GM21381 (cell line): ENCODE measurements at regions not wholly inside any gene's neighbourhood (a gene's known extent, or its start where the extent isn't known, plus 50 kb on each side); places are given as distances from the start of the nearest gene placed in this dataset.
"Not testable (repeated sequence)": the region's sequence is repeated elsewhere in the genome, so short reads cannot be mapped to it uniquely, and the experiment has no call there.

Experiments
- ATAC-seq: cut with Tn5 transposase; IDR thresholded peaks from one replicate; pipeline ENCODE4 v1.9.1; 2021; ENCODE audit warnings: mild to moderate bottlenecking, moderate library complexity; ENCODE audit not compliant: unreplicated experiment

DNA sequence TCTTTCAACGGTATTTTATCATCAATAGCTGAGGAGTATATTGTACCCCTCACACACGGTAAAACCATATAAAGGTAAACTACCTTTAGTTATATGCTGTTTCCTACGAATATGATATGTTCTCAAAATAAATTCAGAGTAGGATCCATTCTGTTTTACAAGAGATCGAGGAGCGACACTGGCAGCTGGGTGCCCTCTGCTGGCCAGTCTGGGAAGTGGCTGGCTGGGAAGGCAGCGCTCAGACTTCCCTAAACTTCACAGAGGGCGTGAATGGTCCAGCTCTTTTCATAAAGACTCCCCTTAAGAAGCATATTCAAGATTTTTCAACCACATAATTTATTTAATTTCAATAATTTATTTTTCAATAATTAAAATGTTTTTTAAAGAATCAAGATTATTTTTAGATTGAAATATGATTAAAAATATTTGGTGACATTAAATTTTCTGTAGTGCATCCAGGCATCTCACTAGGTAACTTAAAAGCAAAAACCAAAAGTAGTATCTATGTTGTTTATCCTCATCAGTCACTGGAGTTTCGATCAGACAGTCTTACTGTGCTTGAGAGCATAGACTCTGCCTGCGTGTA, 187.5 kb upstream of the PDE10A start:
- peak; percentile 87 for ATAC-seq

DNA sequence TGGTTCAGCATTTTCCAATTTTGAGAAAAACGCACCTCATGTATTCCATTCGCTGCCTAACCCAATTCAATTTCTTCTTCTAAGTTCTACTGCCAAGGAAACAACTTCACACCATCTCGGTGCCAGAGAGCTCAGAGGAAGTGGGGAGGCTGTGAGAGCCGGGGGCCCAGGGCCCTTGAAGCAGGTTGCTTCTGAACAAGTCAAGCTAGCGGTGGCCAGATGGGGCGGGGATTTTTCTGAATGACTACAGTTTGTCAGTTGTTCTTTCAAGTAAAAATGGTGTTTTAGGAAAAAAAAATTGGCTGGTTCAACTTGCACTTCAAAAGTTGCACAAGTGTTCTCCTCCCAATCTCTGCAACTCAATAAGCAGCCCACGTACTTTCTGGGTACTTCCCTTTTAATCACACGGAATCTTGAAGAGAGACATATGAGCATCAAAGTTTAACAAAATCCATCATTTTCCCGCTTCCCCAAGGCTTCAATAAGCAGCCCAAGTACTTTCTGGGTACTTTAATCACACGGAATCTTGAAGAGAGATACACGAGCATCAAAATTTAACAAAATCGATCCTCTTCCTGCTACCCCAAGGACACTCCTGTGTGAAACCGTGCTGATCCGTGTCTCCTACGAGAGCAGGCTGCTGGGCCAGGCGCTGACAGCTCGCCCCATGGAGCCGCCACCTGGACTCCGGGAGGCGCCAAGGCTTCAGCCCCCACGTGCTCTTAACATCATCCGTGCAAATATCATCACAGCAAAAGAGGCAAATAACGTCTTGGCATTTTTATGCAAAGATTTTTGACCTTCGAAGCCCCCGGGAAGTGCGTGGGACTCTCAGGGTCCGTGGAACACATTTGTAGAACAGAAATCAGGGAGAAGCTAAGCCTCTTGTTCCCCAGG, 186.7 kb upstream of the PDE10A start:
- ATAC-seq, result no peak

DNA sequence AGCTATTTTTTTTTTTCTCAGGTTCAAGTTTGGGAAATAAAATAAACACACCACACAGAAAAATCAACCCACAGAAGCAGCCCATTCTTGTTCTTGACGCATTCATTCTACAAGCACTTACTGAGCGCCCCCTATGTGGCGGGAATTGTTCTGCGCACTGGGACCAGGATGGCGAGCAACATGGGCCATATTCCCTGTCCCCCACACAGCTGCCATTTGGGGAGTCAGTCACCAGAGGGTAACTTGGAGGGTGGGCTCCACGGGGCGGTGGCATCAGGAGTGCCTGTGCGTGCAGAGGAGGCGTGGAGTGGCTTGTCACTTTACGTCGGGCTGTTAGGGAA, 185.0 kb upstream of the PDE10A start:
- ATAC-seq, result no peak

DNA sequence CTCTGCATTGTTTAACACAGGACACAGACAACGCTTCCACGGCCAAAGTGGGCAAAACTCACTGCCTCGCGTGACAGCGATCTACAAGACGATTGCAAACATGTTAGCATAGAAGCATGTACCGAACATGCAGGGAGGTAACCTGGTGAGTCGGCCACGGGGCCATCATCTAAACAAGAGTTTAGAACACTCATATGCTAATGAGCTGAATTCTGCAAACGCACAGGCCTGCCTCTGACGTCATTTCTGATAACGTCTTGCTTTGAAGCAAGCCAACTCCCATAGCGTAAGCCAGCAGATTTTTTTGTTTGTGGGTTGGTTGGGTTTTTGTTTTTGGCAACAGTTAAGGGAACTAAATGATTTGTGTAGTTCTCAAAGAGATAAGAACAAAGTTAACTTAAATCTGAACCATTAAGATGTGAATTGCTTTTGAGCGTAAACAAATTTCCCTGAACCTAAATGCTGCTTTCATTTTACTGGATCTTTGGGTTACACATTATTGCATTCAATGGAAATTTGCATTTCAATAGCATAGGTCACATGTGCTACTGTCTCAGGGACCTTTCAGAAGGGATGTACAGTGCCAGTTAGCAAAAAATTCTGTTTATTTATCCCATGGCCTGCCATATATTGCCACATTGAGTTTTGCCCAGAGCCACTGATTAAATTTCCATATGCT, 184.5 kb upstream of the PDE10A start:
- no peak for ATAC-seq

DNA sequence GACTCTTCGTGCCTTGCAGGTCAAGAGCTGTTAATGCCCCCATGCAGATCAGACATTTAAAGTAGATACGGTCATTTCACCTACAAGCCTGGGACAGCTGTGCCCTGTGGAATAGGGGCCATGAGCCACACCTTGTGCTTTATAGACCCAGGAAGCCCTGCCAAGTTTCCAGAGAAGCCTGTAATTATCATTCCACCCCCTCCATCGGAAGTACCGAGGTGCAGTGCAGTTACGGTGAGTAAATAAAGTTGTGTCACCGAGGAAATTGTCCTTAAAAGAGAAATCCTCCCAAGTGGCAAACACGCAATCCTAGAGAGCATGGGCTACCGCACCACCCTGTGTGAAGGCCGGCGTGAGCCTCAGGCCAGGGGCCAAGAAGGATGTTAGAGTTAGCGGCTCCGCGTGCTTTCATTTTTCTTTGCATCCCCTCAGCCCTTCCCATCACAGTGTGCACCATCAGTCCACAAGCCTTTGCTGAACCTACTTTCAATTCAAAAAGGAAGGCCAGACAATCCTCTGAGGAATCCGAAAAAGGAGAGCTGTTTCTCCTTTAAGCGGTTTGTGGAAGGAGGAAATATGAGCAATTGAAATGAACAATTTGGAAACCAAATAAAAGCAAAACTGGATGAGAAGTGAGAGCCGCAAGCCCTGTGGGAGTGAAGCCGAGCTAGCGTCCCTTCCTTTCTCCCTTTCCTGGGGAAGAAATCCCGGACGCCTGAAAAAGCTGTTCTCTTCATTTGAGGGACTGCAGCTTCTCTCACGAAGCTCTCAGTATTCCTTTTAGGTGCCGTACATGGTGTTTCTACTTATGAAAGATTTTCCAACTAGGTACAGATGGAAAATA, 183.3 kb upstream of the PDE10A start:
- no peak for ATAC-seq

DNA sequence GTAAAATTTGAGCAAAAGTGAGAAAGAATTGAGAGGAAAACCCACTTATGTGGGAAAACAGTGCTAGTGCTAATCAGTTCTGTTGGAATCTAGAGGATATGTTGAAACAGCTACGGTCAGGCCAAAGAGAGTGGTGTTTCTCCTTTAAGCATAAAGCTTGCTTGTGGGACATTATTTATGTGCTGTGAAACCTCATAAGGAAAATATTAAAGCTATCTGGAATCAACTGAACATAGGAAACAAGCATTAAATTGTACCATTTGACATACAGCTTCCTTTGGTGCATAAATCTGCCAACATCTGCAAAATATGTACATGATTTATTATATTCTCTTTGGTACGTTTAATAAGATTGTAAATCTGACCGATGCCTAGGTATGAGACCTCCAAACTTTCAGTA, 182.5 kb upstream of the PDE10A start:
- no peak for ATAC-seq

DNA sequence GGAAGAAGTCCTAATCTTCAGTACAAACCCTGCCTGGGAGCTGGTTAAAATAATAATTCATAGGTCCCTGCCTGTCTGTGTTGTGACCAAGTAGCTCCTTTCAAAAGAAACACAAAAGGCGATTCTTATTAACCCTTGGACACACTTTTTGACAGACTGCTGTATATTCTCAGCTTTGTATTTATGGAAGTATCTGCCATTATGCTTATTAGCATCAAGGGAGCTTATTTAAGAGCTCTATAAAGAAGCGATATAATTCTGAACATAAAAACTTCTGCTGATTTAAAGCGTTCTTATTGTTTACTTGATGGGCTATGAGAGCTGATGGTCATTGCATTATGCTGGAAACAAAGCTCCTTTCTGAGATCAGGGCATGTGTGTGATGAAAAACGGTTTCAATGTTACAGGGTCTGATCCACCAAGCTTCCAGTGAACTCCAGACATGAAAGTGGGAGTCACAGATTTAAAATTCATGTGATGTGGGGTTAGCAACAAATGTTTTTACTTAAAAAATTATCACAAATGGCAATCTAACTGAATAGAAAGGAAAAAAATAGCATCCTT, 181.8 kb upstream of the PDE10A start:
- no peak for ATAC-seq

DNA sequence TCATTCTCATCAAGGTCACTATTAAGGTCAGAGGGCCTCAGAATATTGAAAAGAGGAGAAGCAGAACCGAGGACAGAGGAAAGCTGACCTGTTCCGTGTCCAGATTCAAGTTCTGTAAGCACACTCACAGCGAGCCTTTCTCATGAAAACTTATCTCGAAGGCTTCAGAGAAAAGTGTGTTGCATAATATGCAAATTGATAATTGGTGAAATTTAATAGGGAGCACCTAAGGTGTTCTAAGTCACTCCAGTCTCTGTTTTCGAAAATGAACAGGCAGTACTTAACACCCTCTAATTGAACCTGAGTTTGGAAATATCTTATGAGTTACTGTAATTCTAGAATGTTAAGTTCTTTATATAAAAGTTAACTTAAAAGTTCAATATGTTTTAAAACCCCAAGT, 181.2 kb upstream of the PDE10A start:
- ATAC-seq, result no peak

DNA sequence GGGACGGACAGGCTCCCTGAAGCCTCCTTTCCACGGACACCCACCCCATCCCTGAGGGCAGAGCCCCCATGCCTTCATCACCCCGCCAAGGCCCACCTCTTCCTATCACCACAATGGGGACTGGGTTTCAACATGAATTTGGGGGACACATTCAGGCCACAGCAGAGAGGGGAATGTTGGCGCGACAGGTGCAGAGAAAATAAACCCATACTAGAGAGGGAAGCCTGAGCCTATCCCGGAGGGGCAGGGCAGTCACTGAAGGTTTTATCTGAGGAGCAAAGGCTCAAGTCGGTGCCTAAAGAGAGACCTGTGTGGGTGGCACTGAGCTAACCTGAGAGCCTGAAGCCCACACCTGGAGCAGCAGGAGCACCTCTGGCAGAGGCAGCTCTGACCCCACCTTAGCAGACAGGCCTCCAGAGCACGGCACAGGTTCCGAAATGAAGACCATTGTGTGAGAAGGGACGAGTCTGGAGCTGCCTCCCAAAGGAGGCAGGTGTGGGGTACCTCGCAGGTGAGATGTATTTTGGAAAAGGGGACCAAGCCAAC, 180.6 kb upstream of the PDE10A start:
- no peak for ATAC-seq

DNA sequence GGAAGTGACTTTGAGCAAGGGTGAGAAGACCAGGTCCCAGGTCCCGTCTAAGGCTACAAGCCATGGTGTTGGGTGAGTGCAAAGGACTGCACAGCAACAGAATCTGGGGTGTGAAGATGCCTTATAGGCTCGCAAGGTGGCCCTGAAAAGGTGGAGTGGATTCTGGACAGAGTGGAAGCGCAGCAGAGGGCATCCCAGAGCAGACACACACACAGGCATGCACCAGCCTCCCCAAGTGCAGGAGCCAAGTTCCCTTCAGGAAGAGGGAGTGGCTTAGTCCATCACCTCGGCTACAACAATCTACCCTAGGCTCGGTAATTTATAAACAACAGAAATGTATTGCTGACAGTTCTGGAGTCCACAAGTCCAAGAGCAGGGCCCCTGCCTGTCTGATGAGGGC, 180.1 kb upstream of the PDE10A start:
- ATAC-seq, result no peak

DNA sequence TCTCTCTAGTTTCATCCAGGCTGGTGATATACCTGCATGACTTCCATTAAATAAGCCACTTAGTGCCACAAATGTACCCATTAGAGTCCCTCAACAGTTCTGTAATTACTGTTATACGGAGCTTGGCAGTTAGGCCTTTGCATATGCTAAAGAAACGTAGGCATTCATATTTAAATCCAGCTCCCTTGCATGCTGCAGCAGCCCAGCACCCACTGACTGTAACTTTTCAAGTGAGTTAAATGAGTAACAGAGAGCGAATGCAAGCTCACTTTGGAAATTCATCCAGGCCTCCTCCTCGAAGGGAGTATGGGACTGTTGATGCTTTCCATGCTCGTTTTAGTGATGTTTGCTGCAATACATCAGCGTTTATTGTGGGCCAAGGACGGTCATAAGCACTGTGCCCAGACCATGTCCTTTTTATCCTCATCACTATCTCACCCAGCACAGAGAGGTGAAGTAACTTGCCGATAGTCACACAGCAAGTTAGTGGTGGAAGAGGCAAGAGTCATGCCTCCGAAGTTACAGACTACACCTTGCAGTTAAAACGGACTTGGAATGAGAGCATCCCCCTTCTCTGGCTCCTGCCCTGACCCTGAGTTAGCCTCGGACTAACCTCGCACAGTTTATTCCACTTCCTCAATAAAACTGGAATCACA, 179.4 kb upstream of the PDE10A start:
- no peak for ATAC-seq

DNA sequence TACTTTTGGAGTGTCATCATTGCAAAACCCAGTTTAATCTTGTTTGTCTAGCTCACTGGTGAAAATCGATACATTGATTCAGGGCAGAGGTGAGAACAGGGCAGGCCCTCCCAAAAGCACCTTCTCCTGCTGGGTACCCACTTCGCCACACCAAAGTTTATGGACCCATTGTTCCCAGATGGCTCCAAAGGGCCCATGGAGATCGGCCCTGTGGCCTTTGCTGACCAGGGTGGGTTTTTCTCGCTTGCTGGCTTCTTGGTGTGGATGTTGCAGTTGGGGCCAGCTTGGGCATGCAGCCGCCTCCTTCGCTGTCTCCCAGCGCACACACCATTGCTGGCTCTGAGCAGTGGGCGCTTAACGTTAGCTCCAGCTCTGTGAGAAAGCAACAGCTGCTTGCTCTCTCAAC, 178.1 kb upstream of the PDE10A start:
- no peak for ATAC-seq

DNA sequence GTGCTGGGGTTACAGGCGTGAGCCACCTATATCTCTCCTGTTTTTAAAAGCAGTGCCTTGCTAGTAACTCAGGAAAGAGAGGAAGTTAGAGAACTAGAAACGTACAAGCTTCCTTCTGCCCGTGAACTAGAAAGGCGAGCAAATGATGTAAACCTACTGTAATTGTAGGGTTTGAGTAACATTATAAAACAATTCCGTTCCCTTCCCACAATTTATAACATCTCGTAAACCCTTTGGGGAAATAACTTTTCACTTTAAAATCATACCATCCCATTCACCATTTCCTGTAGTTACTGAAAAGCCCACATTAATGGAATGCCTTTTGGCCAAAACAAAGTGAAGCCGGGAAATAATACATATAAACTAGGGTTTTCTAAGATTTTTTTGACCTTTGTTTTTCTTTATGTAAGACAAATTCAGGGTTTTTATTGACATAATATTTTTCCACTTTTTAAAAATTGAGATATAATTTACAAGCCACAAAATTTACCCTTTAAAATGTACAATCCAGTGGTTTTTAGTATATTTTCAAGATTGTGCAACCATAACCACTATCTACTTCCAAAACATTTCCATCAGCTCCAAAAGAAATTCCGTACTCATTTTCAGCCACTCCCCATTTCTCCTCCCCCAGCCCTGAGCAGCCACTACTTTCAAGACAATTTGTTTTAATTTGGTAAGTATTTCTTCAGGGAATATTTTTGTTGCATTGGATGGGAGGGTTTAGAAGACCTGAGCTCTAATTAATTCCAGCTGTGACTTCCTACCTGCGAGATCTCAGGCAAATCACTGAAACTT, 175.1 kb upstream of the PDE10A start:
- ATAC-seq, result no peak

DNA sequence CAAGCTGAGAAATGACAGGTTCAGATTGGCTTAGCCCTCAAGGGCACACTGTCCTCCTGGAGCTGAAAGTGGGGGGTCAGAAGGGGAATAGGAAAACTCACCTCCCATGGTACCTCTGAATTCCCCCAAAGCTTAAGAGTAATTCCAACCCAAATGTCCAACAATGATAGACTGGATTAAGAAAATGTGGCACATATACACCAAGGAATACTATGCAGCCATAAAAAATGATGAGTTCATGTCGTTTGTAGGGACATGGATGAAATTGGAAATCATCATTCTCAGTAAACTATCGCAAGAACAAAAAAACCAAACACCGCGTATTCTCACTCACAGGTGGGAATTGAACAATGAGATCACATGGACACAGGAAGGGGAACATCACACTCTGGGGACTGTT, 173.6 kb upstream of the PDE10A start:
- ATAC-seq, result not testable (repeated sequence)

DNA sequence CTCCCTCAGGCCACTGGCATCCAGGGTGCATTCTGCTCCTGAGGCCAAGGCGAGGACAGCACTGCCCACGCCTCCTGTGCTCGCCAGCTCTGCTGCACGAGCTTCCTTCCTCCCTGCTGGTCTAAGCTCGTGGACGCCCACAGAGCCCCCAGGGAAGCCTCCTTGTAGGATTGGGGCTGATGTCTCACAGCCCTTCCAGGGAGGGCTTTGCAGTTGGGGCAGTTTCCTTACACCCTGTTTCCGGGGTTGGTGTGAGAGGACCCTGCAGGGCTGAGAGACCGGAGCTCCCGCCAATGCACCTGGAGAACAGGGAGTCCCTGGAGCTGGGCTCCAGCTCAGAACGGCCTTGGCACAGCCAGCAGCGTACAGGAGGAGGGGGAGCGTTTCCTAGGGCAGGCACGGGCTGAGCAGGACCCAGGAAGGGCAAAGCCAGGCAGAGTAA, 172.4 kb upstream of the PDE10A start:
- no peak for ATAC-seq

DNA sequence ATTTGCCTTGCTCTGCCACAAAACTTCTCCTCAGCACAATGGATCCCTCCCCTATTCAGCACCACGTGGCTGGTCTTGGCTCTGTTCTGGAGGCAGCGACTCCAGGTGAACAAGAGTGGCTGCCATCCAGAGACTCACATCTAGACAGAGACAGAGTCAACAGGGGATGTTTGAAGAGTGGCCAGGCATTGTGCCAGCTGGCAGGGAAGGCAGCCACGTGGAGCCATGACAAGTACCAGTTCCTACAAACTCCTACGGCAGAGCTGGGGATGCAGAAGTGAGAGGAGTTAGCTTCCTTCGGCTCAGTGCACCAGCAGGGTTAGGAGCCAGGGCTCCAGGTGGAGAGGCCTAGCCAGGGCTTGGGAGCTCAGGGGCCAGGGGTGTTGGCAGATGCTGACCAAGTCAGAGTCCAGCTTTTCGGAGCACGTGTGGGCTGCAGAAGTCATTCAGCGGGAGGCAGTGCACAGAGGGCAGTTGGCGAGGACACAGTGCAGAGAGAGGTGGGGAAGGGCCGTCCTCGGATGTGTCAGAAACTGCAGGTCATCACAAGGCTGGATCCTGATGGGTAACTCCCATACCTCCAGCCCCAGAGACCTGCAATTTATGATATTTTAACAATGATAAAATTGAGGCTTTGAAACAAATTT, 171.7 kb upstream of the PDE10A start:
- no peak for ATAC-seq

DNA sequence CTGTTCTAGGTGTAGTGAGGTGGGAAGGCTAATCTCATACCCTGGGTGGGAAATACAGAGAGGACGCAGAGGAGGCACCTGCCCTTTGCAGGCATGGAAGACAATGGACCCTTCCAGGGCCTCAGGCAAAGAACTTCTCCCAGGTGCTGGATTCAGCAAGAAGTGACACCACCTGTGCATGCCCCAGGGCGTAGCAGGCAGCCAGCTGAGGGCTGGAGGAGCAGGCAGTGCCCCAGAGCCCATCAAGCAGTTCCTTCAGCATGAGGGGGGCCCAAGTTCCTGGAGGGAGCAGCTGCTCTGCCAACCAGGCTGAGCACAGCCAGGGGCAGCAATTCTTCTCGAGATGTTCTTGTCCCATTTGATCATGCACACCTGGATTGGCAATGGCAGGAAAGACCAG, 170.3 kb upstream of the PDE10A start:
- no peak for ATAC-seq

DNA sequence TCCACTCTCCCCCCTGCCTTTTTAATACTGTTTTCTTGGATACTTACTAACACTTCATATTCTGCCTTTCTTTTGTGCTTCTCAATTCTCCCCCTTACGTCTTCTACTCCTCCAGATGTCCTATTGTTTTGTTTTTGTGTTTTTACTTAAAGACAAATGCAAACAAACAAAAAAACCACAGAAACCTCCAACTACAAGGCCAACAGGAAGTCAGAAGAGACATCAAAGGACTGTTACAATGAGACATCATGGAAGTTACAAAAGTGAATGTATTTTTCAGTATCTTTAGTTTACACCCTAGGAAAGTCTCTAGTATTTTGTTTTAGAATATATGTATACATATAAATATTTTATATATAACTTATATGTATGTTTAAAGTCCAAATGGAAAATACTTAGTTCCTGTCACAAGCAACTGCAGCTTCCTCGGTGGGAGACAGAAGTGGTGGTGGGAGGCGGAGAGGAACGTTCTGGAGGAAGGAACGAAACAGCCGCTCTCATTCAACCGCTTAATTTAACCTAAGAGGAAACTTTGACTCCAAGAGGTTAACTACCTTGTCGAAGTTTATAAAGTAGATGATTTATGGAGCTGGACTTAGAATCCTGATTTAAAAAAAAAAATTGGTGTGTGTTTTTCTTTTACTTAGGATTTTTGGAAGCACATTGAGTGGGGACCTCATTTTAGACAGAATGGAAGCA, 168.9 kb upstream of the PDE10A start:
- ATAC-seq, result no peak
